SIG-M5 (cell line): ENCODE measurements at regions not wholly inside any gene's neighbourhood (a gene's known extent, or its start where the extent isn't known, plus 50 kb on each side); places are given as distances from the start of the nearest gene placed in this dataset.
"Not testable (repeated sequence)": the region's sequence is repeated elsewhere in the genome, so short reads cannot be mapped to it uniquely, and the experiment has no call there.

Experiments
- DNase-seq: peaks from one replicate; lab custom pipeline; 2025; lab: John Stamatoyannopoulos, UW

DNA sequence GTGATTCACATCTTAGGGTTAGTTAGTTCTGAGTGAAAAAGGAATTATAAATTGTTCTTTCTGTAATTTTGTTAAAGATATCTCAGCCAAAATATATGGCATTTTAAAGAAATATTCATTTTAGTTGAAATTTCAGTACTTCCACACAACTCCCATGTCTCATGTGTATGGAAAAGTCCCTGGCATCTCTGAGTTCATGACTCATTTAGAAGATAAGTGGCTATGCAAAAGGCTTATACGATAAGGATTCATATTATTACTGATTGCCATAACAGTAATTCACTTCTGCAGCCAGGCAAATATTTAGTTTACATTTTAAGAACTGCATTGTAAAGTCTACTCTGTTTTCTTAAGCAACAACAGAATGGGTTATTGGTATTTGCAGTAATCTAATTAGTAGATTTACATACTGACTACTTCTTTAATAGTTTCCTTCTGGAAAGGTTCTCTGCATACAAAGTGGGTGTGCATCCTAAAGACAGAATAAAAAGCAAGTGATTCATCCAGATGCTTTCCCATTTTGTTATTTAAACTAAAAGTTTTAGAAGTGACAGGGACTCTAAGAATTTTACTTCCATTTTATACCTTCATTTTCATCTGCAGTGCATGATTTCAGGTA is 682.4 kb upstream of the PABPC4L start:
- DNase-seq, result no peak

- no peak for DNase-seq
These were observed 677.4 kb upstream of the PABPC4L start for GRCh38 chr4:134879019-134879418.

DNA sequence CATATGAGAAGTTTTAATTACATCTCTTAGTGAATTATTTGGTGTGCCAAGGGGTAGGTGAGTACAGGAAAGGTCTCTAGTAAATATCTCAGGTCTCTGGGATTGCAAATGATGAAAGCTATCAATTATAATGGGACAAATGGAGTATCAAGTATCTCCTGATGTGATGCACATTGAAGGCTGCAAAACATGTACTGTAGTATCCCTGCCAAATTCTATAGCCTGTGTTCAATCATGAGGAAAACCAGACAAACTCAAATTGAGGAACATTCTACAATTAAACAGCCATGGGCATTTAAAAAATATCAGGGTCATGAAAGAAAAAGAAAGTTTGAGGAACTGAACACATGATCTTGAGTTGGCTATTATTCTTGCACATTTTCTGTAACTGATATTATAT is 665.4 kb upstream of the PABPC4L start:
- DNase-seq, result no peak

DNA sequence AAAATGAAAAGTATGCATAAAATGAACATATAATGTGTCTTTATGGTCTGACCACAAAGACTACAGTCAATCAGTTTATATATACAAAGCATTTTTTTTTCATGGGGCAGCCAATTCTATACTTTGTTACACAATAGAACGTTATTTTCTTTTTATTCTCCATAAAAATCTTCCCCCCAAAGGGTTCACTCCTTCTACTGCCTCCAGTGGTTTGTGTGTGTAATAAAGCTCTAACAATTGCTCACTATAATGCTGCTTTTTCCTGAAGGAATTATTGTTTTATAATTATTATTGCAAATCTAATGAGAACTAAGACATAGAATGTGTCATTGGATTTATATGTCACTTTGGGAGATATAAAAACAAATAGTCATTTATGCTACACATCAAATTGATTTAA is 664.1 kb upstream of the PABPC4L start:
- DNase-seq, result no peak

- DNase-seq, result no peak
These were observed 660.5 kb upstream of the PABPC4L start for GRCh38 chr4:134862116-134862515.

GRCh38 chr4:134848681-134849080 is 647.1 kb upstream of the PABPC4L start:
- DNase-seq, result no peak

DNA sequence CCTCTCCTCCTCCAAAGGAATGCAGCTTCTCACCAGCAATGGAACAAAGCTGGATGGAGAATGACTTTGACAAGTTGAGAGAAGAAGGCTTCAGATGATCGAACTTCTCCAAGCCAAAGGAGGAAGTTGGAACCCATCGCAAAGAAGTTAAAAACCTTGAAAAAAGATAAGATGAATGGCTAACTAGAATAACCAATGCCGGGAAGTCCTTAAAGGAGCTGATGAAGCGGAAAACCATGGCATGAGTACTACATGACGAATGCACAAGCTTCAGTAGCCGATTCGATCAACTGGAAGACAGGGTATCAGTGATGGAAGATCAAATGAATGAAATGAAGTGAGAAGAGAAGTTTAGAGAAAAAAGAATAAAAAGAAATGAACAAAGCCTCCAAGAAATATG is 629.2 kb upstream of the PABPC4L start:
- DNase-seq, result not testable (repeated sequence)

GRCh38 chr4:134812611-134813010 is 611.0 kb upstream of the PABPC4L start:
- no peak for DNase-seq

DNA sequence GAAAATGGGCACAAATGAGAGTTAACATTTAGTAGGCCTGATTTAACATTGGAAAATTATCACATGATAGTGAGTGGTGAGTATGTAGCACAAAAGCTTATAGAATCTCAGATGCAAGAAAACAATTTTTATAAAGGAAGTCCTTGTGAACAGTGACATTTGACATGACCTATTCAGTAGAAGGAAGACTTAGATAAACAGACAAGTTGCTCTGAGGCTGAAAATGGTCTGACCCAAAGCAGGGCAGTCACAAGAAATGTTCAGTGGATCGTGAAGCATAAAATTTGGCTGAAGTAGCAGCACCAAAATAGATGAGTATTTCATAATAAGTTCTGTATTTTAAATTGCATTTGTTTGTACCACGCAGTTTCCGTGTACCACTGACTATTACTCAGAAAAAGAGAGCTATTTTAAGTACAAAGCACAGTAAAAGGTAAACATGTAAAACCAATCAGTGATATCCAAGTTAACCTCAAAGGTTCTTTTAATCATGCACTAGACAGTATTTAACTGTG is 605.7 kb upstream of the PABPC4L start:
- no peak for DNase-seq

DNA sequence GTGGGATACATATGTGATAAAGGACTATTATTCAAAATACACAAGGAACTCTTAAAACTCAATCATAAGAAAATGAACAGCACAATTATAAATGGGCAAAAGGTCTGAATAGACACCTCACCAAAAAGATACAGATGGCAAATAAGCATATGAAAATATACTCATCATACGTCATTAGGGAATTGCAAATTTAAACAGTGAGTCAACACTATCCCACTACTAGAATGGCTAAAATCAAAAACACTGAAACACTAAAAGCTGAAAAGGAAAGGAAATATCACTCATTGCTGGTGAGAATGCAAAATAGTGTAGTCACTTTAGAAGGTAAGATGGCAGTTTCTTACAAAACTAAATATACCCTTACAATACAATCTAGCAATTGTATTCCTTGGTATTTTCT is 597.0 kb upstream of the PABPC4L start:
- no peak for DNase-seq

DNA sequence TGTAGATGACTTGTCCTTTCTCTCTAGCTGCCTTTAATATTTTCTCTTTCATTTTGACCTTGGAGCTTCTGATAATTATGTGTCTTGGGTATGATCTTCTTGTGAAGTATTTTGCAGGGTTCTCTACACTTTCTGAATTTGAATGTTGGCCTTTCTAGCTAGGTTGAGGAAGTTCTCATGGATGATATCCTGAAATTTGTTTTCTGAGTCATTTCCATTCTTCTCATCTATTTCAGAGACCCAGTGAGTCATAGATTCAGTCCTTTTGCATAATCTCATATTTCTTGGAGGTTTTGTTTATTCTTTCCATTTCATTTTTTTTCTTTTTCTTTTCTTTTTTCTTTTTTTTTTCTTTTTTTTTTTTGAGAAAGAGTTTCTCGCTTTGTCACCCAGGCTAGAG is 585.7 kb upstream of the PABPC4L start:
- no peak for DNase-seq

DNA sequence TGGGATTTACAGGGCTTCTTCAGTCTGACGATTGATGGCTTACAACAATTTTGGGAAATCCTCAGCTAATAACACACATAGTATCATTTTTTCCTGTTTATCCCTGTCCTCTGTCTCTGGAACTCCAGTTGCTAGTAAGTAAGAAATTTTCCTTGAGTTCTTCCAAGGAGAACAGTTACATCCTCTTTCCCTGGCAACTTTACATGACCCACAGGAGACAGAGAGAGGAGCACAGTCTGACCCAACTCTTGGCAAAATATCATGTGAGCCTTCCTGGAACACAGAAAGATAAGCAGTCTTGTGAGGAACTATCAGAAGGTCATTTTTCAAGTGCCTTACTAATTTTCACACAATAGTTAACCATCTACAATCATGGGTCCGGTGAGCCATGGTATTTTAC is 578.7 kb upstream of the PABPC4L start:
- DNase-seq, result no peak

- no peak for DNase-seq
These were observed 576.0 kb upstream of the PABPC4L start for GRCh38 chr4:134777606-134778005.

GRCh38 chr4:134773497-134774000 is 572.0 kb upstream of the PABPC4L start:
- no peak for DNase-seq

DNA sequence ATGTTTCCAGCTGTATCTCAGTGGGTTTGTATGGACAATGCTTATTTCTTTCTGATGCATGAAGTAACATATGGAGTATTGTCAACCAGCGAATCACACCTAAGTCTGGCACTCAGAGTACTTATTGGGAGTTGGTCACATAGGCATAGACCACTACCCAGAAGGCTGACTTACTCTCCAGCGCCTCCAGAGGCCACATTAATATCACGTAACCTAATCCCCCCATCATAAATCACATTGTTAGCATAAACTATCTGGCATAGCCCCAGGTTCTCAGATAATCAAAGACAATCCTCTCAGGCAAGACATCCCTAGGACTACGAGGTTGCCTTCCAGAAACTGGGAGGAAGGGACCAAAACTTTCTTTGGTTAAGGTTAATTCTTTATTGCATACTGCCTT is 560.5 kb upstream of the PABPC4L start:
- no peak for DNase-seq

DNA sequence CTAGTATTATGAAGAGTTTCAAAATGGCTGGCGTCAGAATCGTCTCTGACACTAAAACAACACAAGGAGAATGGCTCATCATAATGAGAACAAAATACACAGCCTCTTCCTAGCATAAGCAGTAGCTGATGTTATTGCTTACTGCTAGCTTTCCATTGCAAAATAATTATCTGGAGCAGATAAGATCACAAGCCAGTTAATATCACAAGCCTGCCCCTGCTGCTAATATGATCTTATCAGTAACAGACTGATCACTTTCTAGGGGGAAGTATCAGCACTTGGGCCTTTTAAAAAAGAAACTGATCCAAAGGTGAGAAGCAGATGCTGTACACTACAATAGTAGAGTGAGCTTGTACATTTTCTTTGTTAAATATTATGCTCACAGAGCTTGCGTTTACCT is 554.8 kb upstream of the PABPC4L start:
- DNase-seq, result no peak

DNA sequence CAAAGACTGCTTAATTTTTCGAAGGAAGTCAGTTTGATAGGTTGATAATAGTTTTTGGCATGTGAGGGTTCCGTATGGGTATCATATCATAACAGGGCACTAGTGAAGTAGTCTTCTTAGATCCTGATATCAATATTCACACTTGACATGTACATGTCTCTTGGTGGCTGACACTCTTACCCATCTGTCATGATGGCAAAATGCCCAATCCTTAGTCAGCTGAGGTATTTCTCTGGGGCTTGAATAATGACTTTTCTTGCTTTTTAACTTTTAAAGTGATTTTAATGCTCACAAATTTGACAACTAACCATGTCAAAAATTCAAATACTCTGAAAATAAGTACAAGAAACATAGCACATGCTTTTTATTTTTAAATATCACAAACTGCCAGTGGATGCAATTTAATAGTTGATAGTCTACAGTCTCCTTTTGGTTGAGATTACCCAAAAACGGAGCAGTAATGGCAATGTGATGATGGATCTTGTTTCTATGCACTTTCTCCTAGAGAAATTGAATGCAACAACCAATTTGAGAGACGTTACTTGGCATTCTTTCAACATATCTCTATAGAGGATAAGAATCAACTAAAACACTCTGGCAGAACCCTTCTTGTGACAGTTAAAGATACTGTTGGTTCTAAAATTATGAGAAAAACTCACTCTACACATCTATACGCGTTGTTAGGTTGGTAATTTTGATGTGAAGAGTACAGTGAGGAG is 552.9 kb upstream of the PABPC4L start:
- DNase-seq, result no peak

DNA sequence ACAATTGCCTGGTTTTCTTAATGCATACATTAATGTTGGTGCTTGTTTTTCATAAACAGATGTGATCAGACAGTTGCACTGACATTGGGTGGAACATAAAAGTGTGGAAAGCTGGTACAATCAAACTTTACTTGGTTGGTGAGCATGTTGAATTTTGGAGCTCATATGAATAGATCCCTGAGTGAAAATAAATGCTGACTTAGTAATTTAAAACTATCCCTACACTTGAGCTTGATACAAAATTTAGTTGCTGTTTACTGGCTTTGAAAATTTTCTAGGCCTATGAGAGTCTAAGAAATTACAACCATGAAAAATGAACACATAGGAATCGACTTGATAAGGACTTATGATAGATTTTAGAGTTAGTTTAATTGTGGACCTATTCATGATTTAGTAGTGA is 551.8 kb upstream of the PABPC4L start:
- no peak for DNase-seq

GRCh38 chr4:134747108-134747805 is 545.7 kb upstream of the PABPC4L start:
- DNase-seq, result no peak

DNA sequence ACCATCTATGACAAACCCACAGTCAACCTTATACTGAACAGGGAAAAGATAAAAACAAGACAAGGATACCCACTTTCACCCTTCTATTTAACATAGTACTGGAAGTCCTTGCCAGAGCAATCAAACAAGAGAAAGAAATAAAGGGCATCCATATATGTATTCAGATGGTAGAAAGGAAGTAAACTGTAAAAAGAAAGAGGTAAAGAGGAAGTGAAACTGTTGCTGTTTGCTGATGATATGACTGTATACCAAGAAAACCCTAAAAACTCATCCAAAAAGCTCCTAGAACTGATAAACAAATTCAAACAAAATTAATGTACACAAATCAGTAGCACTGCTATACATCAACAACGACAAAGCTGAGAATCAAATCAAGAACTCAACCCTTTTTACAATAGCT is 538.7 kb upstream of the PABPC4L start:
- no peak for DNase-seq

DNA sequence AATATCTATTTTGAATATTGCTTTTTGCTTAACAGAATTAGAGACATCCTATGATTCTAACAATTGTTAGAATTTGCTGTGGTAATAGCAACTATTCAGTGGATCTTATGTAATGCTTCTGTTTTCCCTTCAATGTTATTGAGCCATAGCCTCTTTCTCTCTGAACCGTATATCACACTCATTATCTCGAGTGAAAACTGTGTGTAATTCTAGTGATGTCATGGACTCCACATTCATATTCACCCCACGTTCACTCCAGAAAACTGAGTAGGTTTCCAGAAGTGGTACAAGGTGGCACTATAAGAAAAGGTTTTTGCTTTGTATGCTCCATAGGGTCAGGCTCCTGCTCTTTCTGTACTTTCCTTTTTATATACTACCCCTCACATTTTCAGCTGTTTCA is 534.3 kb upstream of the PABPC4L start:
- no peak for DNase-seq

GRCh38 chr4:134727696-134728095 is 526.1 kb upstream of the PABPC4L start:
- DNase-seq, result no peak

DNA sequence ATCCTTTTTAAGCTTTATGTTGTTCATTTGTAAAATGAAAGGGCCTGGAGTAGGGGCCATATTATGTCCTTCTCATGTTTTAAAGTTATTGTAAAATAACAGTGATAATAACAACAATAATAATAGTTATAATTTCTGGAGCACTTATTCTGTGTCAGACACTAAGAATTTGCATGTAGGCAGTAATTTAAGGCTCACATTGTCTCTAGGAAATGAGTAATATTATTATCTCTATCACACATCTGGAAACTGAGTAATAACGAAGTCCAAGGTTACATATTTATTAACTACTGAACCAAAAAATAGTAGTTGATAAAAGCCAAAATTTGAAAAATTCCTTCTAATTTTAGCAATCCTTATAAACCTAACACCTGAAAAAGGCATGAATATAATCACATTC is 520.7 kb upstream of the PABPC4L start:
- no peak for DNase-seq
